ENCODE measurements at regions not wholly inside any gene's neighbourhood (a gene's known extent, or its start where the extent isn't known, plus 50 kb on each side); places are given as distances from the start of the nearest gene placed in this dataset.

DNA sequence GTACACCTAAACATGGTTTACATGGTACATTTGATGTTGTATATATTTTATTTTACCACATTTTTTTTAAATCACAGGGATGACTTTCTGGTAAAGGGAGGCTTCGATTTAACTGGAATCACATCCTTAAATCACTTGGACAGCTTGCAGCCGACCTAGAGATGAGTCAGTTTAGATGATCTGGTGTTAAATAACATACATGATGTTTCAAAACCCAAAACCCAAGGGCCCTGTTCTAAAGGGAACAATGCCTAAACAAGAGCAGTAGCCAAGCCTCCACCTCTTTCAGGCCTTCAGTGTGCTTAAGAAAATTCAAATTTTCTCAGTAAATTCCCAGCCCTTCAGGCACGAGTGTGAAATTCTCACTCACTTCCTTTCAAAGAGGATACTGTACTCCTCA is 108.8 kb downstream of the WT1 start:
- Histone ChIP-seq H3K4me3 (no peak overlapping the region), H3K4me1 (no peaks in the 10 kb centered on the region), H3K27ac (no peak overlapping the region), H3K27me3 (peaks cover 0 to 3% (median 0%) of the 10 kb centered on the region in 4 donors), H3K9me3 (no peaks in the 10 kb centered on the region), H3K36me3 (no peaks in the 10 kb centered on the region)
- peak in 1 of 4 donors; percentile 60 for ATAC-seq
- no peak for FAIRE-seq
- no peak for DNase-seq
- TF ChIP-seq, protein P1, sequence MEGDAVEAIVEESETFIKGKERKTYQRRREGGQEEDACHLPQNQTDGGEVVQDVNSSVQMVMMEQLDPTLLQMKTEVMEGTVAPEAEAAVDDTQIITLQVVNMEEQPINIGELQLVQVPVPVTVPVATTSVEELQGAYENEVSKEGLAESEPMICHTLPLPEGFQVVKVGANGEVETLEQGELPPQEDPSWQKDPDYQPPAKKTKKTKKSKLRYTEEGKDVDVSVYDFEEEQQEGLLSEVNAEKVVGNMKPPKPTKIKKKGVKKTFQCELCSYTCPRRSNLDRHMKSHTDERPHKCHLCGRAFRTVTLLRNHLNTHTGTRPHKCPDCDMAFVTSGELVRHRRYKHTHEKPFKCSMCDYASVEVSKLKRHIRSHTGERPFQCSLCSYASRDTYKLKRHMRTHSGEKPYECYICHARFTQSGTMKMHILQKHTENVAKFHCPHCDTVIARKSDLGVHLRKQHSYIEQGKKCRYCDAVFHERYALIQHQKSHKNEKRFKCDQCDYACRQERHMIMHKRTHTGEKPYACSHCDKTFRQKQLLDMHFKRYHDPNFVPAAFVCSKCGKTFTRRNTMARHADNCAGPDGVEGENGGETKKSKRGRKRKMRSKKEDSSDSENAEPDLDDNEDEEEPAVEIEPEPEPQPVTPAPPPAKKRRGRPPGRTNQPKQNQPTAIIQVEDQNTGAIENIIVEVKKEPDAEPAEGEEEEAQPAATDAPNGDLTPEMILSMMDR (IDR thresholded peaks at IDR 0.05): no peak
- 73 to 79% methylated on average over 3 of the region's 3 CpGs for WGBS, 2 donors
- intact Hi-C loops (cut with DNase I): loop anchor here in 1 of 3 donors (10.0 kb wide), 1 partner anchor 468 kb away; the partner anchor contains the start of gene CCDC73

GRCh38 chr11:32328392-32328791 is 106.9 kb downstream of the WT1 start:
- no peak for FAIRE-seq
- ATAC-seq: no peak
- TF ChIP-seq, protein P1 (IDR thresholded peaks at IDR 0.05): no peak
- Histone ChIP-seq H3K36me3 (no peaks in the 10 kb centered on the region), H3K9me3 (no peaks in the 10 kb centered on the region), H3K27ac (no peak overlapping the region), H3K4me1 (no peaks in the 10 kb centered on the region), H3K4me3 (no peak overlapping the region), H3K27me3 (peaks cover 0 to 3% (median 0%) of the 10 kb centered on the region in 4 donors)
- 72 to 76% methylated on average over 1 of the region's 1 CpG for WGBS, 2 donors
- intact Hi-C loops (cut with DNase I): loop anchor here in 1 of 3 donors (10.0 kb wide), 1 partner anchor 466 kb away; the partner anchor contains the start of gene CCDC73
- DNase-seq: no peak

GRCh38 chr11:32331098-32331497 is 104.2 kb downstream of the WT1 start:
- no peak for ATAC-seq
- Histone ChIP-seq H3K9me3 (no peaks in the 10 kb centered on the region), H3K4me3 (no peak overlapping the region), H3K36me3 (no peaks in the 10 kb centered on the region), H3K27ac (no peak overlapping the region), H3K27me3 (peaks cover 0 to 3% (median 0%) of the 10 kb centered on the region in 4 donors), H3K4me1 (no peaks in the 10 kb centered on the region)
- WGBS, 2 donors: 68 to 70% methylated on average over 10 of the region's 10 CpGs
- TF ChIP-seq, protein P1 (IDR thresholded peaks at IDR 0.05): no peak
- FAIRE-seq: no peak
- DNase-seq: no peak
- intact Hi-C loops (cut with DNase I): no loop called here

DNA sequence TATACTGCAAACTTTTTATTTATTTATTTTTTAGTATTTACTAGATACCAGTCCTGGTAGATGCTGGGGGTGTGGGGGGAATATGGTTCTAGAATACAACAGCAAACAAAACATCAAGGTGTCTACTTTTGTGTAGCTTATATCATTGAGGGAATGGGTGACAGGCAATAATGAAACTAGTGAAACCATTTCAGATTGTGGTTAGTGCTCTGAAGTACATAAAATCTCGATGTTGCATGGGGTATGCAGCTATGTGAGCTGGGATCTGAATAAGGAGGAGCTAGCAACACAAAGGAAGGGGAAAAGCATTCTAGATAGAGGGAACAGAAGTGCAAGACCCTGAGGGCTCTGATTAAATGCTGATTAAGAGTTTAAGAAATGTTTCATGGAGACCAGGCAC is 103.5 kb downstream of the WT1 start:
- WGBS, 2 donors: 61 to 82% methylated on average over 1 of the region's 1 CpG
- Histone ChIP-seq H3K27ac (no peak overlapping the region), H3K4me1 (no peaks in the 10 kb centered on the region), H3K9me3 (no peaks in the 10 kb centered on the region), H3K27me3 (peaks cover 0 to 3% (median 0%) of the 10 kb centered on the region in 4 donors), H3K36me3 (no peaks in the 10 kb centered on the region), H3K4me3 (no peak overlapping the region)
- FAIRE-seq: no peak
- intact Hi-C loops (cut with DNase I): no loop called here
- no peak for DNase-seq
- no peak for ATAC-seq
- TF ChIP-seq, protein P1 (IDR thresholded peaks at IDR 0.05): no peak

DNA sequence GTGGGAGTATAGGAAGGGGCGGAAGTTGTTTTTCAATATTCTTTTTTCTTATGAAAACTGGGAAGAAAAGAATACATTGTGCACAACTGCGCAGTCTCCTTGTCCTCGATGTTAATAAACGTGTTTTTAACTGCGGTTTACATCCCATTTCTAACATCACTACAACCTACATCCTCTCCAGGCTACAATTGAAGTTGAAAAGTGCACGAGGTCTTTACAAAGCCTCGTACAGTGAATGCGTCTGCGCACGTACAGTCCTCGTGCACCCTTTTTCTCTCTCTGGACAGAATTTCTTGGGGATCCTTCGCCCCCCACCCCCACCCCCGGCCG is 102.4 kb downstream of the WT1 start:
- DNase-seq: no peak
- Histone ChIP-seq H3K27me3 (peaks cover 0 to 3% (median 0%) of the 10 kb centered on the region in 4 donors), H3K4me1 (no peaks in the 10 kb centered on the region), H3K27ac (no peak overlapping the region), H3K4me3 (peak overlapping the region in 3 of 4 donors; percentile 16 to 49 (median 30)), H3K36me3 (no peaks in the 10 kb centered on the region), H3K9me3 (no peaks in the 10 kb centered on the region)
- 21 to 25% methylated on average over 14 of the region's 14 CpGs for WGBS, 2 donors
- TF ChIP-seq, protein P1 (IDR thresholded peaks at IDR 0.05): peak in 1 of 4 donors; percentile 9
- intact Hi-C loops (cut with DNase I): no loop called here
- peak in 3 of 4 donors; percentile 24 to 33 (median 31) for ATAC-seq
- FAIRE-seq: no peak
